GM19455 (cell line): ENCODE measurements at regions not wholly inside any gene's neighbourhood (a gene's known extent, or its start where the extent isn't known, plus 50 kb on each side); places are given as distances from the start of the nearest gene placed in this dataset.

Experiments
- ATAC-seq: cut with Tn5 transposase; IDR thresholded peaks from one replicate; pipeline ENCODE4 v1.9.1; 2021; ENCODE audit not compliant: unreplicated experiment

DNA sequence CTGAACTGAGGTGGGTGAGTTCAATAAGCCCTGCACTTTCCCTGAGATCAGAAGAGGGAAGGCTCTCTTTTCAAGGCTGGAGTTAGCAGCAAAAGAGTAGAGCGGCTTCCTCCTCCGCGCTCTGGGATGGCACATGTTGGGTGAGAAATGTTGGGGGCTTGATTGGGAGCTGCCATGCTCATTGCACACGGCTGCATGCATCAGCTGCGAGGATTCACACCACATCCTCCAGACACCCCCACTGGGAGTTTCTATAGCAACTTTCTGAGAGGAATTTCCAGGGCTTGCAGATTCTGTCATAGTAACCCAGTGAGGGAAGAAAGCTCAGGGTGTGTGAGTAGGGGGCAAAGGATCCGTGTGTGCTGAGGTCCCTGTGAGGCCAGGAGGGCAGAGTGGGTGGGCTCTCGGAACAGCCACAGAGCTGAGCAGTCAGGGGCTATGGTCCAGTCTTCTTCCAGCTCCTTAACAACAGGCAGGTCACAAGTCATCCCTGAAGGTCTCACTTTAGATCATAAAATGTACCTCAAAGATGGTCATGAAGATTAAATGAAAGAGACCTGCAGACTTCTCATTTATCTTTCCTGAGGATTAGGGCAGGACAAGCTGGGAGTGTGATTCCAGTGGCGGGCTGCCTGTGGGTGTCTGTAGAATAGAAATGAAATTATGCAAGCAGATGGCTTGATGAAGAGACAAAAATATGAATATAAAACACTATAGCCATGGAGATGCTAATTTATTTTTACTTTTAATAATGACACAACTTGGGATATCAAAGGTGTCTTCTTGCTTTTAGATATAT lies 75.7 kb upstream of the CHRNA7 start:
- no peak for ATAC-seq

DNA sequence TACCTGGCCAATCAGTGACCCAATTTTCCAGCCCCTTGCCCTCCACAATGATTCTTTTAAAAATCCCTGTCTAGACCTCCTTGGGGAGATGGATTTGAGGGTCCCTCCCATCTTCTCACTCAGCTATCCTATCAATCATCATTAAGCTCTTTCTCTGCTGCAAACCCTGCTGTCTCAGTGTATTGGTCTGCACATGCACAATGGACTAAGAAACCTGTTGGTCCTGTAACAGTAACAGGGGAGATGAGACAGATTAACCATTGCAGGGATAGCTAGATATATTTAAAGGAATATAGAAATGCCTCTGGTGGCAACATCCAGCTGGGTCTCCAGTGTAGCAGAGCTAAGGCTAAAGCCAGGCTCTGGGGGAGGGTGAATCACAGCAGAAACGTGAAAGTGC lies 74.6 kb upstream of the CHRNA7 start:
- ATAC-seq: no peak

DNA sequence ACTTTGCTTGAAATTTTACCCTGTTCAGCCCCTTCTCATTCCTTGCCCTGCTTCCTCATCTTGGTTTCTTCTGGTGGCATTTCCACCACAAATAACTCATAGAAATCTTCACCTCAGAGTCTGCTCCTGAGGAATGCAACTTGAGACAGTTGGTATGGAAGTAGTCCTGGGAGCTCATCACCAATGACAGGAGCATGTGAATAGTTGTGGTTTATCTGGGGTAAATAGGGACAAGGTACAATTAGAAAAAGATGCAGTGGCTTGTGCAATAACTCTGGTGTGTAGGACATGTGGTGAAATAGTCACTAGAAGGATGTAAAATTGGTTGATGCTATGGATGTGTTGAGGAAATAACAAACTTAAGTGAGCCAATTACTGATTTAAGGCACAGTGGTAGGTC lies 72.7 kb upstream of the CHRNA7 start:
- ATAC-seq: no peak

DNA sequence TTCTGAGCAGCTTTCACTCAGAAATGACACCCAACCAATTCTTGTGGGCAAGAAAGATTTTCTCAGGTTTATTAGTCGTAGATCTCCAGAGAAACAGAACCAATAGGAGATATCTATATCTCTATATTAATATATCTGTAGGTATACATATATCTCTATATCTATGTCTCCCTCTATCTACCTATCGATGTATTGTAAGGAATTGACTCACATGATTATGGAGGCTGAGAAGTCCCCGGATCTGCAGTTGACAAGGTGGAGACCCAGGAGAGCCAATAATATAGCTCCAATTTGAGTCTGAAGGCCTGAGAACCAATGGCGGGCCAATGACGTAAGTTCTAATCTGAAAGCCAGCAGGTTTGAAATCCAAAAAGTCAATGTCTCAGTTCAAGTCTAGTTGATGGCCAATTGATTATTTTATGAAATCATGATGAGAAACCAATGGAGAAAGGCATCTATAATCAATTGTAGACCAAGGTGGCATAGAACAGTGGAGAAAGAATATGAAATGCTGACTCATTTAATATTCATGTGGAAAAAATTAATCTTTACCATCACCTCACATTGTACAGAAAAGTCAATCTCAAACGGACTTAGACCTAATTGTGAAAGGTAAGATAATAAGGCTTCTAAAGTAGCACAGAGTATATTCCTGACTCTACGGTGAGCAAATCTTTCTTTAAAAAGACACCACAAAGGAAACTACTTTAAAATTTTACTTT lies 65.6 kb upstream of the CHRNA7 start:
- ATAC-seq: no peak

DNA sequence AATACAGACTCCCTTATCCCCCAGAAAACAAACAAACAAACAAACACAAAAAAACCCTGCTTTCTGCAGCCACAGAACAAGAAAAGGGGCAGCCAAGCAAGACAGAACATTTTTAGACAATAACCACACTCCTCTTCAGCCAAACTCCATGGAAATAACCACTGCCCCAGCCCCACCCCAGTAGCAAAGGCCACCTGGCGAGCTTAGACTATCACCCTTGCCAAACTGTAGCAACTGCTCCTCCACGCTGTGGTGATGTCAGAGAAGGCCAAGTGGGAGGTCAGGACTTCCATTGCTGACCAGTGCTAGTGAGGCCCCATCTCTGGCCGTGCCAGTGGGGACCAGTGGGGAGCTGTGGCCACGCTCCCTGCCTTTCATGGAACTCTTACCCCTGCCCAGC lies 60.3 kb upstream of the CHRNA7 start:
- ATAC-seq: no peak

DNA sequence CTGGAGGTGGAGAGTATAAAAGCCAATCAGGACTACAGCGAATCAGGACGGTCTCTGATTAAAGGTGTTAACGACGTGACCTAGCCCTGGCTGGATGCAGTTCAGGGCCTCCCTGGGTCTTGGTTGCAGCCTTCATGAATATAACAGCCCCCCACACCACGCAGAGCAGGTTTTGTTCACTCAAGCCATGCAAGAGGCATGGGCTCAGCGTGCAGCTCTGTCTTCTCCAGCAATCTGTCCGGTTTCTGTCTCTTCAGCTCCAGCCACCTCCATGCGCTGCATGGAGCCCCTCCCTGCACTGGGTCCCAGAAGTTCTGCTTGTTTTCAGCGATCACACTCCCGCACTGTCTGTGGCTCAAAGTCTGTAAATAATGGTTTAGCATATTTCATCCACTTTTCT lies 57.1 kb upstream of the CHRNA7 start:
- ATAC-seq: no peak

DNA sequence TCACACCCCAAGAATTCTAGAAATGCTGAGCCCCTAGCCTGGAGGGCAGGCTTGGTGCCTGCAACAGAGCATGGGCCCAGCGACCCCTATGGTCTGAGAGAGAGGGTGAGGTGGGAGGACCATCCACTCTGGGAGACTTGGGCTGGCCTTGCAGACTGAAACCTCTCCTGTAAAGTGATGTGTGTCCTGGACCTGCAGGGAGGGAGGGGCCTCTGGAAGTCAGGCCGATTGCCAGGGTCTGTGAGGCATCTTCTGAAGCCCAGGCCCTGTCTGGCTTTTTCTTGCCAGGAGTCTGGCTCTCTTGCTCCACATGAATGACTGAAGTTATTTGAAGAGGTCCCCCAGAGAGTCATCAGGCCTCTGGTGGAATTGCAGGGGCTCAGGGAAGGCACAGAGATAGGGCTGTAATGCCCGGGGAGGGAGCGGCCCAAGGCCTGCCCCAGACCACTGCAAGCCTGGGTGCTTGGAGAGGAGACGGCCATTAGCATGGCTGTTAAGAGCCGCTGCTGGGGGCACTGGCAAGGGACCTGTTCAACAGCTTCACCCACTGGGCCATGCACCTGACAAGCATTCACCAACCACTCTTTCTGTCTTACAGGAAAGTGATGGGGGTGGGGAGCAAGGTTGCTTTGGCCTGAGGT lies 56.0 kb upstream of the CHRNA7 start:
- no peak for ATAC-seq

DNA sequence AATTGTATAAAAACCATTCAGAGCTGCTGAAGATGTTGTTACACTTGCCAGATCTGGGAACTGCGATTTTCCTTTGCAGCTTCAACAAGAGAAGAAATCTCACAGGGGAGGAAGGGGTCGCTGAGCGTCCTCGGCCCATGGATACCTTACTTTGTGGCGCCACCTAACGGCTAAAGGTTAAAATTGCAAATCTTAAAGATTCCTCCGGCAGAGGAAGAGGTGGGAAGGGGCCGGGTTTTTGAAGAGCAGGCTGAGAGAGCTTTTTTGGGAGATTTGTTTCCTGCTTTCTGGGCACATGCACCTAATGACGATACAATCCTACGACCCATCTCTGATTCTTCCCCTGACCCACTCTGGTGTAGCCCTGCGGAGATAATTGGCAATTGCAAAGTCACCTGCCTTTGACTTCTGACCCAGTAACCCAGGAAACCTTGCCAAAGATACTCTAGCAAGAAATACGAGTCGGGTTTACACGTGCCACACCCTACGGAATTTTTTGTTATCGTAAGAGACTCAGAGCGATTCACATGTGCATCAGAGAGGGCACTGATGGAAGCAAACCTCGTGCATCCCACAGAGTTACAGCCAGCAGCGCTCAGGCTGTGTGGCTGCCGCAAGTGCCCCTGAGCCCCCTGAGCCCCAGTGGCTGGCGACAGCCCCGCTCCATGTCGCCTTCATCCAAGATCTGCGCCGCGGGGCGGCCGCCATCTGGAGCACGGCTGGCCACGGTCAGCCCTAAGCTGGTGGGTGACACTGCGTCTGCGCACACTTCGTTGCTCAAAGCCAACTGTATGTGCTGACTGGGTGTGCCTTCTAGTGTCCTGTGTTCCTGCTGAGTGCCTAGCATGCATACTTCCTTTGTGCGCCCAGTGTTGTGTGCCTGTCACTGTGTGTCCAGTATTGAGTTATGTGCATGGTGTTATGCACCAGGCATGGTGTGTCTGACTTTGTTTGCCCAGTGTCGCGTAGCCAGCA lies 55.2 kb upstream of the CHRNA7 start:
- no peak for ATAC-seq

DNA sequence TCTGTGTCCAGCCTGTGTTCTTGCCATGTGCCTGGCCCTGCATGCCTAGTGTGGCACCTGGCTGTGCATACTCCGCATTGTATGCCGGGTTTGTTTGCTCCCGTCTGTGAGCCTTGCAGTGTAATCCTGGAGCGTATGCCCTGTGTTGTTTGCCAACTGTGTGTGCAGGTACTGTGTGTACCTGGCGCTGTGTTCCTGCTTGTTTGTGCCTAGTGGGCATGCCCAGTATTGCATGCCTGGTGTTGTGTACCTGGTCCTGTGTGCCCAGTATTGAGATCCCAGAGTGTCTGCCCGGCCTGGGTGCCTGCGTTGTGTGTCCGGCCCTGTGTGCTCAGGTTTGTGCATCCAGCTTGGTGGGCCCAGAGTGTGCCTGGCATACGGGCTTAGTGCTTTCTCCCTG lies 54.5 kb upstream of the CHRNA7 start:
- ATAC-seq: no peak

DNA sequence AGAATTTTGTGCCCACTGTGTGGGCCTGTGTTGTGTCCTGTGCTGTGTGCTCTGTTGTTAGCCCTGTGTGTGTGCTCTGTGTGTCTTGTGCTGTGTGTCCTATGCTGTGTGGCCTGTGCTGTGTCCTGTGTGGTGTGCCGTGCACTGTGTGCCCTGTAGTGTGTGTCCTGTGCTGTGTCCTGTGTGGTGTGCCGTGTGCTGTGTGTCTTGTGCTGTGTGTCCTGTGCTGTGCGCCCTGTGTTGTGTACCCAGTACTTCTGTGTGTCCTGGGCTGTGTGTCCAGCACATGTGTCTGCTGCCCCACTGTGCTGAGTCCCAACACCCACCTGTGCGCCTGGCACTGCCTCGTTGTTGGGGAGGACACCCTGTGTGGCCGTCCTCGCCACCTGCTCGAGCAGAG lies 53.2 kb upstream of the CHRNA7 start:
- no peak for ATAC-seq

DNA sequence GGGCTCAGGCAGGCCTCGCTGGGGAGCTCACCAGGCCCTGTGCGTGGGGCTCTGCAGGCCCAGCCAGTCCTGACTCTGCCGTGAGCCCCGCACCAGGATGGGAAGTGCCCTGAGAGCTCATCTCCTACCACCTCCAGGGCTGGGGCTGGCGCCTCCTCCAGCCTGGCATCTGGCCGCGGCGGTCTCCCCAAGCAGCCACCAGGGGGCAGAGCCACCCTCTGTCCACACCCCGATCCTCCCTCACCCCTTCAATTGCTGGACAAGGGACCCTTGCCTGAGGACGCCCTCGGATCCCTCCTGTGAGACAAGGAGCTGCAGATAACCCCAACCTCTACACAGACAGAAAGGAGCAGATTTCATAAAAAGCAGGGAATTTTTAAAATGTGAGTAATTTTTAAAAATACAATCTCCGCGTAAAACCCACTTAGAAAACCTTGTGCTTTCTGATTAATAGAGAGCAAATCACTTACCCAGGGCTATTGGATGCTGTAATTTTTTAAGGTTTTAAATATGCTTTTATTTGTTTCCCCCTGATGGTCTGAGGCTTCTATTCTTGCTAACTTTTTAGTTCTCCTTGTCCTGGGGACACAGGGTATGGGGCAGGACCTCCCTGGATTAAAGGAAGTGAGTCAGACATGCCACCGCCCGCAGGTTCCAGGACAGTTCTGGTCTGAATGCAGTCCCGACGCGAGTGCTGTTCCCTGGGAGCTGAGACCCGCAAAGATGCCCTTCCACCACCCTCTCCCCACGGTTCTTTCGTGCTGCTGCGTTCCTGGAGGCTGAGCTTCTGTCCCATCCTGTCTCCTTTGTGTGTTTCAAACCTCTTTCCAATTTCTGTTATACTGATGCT lies 52.3 kb upstream of the CHRNA7 start:
- no peak for ATAC-seq
